Cerebellar cortex (tissue), 1 donor: ENCODE measurements at regions not wholly inside any gene's neighbourhood (a gene's known extent, or its start where the extent isn't known, plus 50 kb on each side); places are given as distances from the start of the nearest gene placed in this dataset.

Source experiments
- DNase-seq: peaks from one replicate; pipeline ENCODE4 v3.0.0-alpha.2; 2015; ENCODE audit warnings: low spot score

- no peak for DNase-seq
These were observed 395.2 kb upstream of the ARGLU1 start for GRCh38 chr13:106963151-106963550.

GRCh38 chr13:106961651-106962050 is 393.7 kb upstream of the ARGLU1 start:
- no peak for DNase-seq

GRCh38 chr13:106961216-106961615 is 393.3 kb upstream of the ARGLU1 start:
- DNase-seq, result no peak

GRCh38 chr13:106958621-106959048 is 390.7 kb upstream of the ARGLU1 start:
- no peak for DNase-seq

GRCh38 chr13:106942563-106942962 is 374.6 kb upstream of the ARGLU1 start:
- no peak for DNase-seq

- no peak for DNase-seq
These were observed 373.8 kb upstream of the ARGLU1 start for GRCh38 chr13:106941779-106942178.

GRCh38 chr13:106927421-106927820 is 359.5 kb upstream of the ARGLU1 start:
- no peak for DNase-seq

- DNase-seq, result no peak
These were observed 354.4 kb upstream of the ARGLU1 start for GRCh38 chr13:106922384-106922783.

- no peak for DNase-seq
These were observed 351.7 kb upstream of the ARGLU1 start for GRCh38 chr13:106919638-106920037.

- no peak for DNase-seq
These were observed 351.2 kb upstream of the ARGLU1 start for GRCh38 chr13:106919133-106919532.

- no peak for DNase-seq
These were observed 350.6 kb upstream of the ARGLU1 start for GRCh38 chr13:106918557-106918860.

GRCh38 chr13:106917673-106918556 is 350.0 kb upstream of the ARGLU1 start:
- DNase-seq, result peak; percentile 46

- DNase-seq, result no peak
These were observed 349.2 kb upstream of the ARGLU1 start for GRCh38 chr13:106917024-106917571.

- DNase-seq, result no peak
These were observed 348.5 kb upstream of the ARGLU1 start for GRCh38 chr13:106916329-106916976.

GRCh38 chr13:106915146-106915545 is 347.2 kb upstream of the ARGLU1 start:
- DNase-seq, result no peak

- no peak for DNase-seq
These were observed 343.7 kb upstream of the ARGLU1 start for GRCh38 chr13:106911627-106912026.

- no peak for DNase-seq
These were observed 343.1 kb upstream of the ARGLU1 start for GRCh38 chr13:106911020-106911419.

GRCh38 chr13:106906426-106906996 is 338.6 kb upstream of the ARGLU1 start:
- DNase-seq, result no peak

- no peak for DNase-seq
These were observed 337.6 kb upstream of the ARGLU1 start for GRCh38 chr13:106905380-106906162.

- no peak for DNase-seq
These were observed 331.5 kb upstream of the ARGLU1 start for GRCh38 chr13:106899442-106899841.

GRCh38 chr13:106898231-106898630 is 330.3 kb upstream of the ARGLU1 start:
- DNase-seq, result no peak

- no peak for DNase-seq
These were observed 320.2 kb upstream of the ARGLU1 start for GRCh38 chr13:106888148-106888547.
